GM12873 (cell line): ENCODE measurements at regions not wholly inside any gene's neighbourhood (a gene's known extent, or its start where the extent isn't known, plus 50 kb on each side); places are given as distances from the start of the nearest gene placed in this dataset.

ENCODE experiments used
- CTCF ChIP-seq: IDR thresholded peaks from 2 replicates; pipeline ENCODE4 v1.5.1; 2012; ENCODE audit warnings: low read depth, mild to moderate bottlenecking, moderate library complexity, low read length, control low read depth; ENCODE audit not compliant: insufficient read depth; ENCODE audit errors: missing control alignments

GRCh38 chr5:167228134-167228533 is 1063.3 kb upstream of the WWC1 start:
- no peak for TF ChIP-seq CTCF

GRCh38 chr5:167229751-167230150 is 1061.7 kb upstream of the WWC1 start:
- no peak for TF ChIP-seq CTCF

- TF ChIP-seq CTCF: no peak
Observed at GRCh38 chr5:167230414-167230813, 1061.0 kb upstream of the WWC1 start.

DNA sequence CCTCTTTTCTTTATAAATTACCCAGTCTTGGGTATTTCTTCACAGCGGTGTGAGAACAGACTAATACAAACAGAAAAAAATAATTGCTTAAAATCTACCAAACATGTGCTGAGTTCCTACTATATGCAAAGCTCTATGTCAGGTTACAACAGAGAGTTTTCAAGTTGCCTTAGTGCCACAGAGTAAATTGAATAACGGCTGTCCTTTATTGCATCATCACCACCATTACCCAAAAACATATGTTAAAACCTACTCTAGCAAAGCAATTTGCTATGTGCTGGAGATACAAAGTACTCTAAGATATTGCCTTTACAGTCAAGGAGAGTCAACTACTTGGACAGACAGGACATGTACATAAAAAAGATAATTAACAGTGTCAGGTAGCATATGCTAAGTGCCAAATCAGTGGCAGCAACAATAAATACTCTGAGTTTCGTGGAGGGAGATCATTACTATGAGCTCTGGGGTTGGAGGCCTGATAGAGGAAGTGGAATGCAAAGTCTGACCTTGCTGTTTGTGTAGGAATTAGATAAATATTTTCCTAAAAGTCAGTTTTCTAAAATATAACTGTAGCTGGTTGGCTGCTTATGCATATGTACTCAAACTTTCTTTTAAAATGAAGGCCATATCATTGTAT is 1058.7 kb upstream of the WWC1 start:
- no peak for TF ChIP-seq CTCF

GRCh38 chr5:167233507-167234220 is 1057.8 kb upstream of the WWC1 start:
- TF ChIP-seq CTCF: no peak

- no peak for TF ChIP-seq CTCF
Observed at GRCh38 chr5:167241436-167242067, 1049.9 kb upstream of the WWC1 start.

DNA sequence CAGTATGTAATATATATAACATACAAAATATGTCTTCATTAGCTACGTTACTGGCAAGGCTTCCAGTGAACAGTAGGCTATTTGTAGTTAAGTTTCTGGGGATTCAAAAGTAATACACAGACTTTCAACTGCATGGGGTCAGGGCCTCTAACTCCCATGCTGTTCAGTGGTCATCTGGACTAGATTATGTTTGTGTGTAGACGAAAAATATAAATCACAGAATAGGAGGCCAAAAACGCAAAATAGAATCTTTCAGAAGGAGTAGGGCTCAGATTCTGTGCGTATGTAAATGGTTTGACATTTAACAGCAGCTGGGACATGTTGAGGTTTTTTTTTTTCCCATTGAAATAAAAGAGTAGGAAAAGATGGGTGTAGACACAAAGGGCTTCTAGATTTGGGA is 1048.7 kb upstream of the WWC1 start:
- TF ChIP-seq CTCF: no peak
